Ovary (tissue), 3 donors: ENCODE measurements at regions not wholly inside any gene's neighbourhood (a gene's known extent, or its start where the extent isn't known, plus 50 kb on each side); places are given as distances from the start of the nearest gene placed in this dataset.

Source experiments
- CTCF ChIP-seq, 3 donors: fragments of 450-650 bp in 2 of 3; fragments of 200-600 bp in 1 of 3; IDR thresholded peaks; one replicate each; pipeline versions ENCODE4 v1.5.1 to v1.8.0; 2016 to 2022; ENCODE audit warnings: antibody characterized with exemption in 3 of 3, mild to moderate bottlenecking in 1 of 3
- EP300 ChIP-seq: sonication (generic); formaldehyde crosslinking; IDR thresholded peaks from one replicate; pipeline ENCODE4 v1.6.1; 2017; ENCODE audit warnings: antibody characterized with exemption
- POLR2A ChIP-seq: fragments of 450-650 bp; IDR thresholded peaks from one replicate; pipeline ENCODE4 v1.6.1; 2017; ENCODE audit warnings: antibody characterized with exemption, mild to moderate bottlenecking, moderate library complexity
- donor health status: DM: no; HTN: no; CAD: no.

- no peak for TF ChIP-seq CTCF (IDR thresholded peaks at IDR 0.05)
- TF ChIP-seq POLR2A = no peak
- TF ChIP-seq EP300 = no peak
These were observed 298.3 kb upstream of the AGA start for GRCh38 chr4:177740563-177740962.
